ENCODE measurements at regions not wholly inside any gene's neighbourhood (a gene's known extent, or its start where the extent isn't known, plus 50 kb on each side); places are given as distances from the start of the nearest gene placed in this dataset.

DNA sequence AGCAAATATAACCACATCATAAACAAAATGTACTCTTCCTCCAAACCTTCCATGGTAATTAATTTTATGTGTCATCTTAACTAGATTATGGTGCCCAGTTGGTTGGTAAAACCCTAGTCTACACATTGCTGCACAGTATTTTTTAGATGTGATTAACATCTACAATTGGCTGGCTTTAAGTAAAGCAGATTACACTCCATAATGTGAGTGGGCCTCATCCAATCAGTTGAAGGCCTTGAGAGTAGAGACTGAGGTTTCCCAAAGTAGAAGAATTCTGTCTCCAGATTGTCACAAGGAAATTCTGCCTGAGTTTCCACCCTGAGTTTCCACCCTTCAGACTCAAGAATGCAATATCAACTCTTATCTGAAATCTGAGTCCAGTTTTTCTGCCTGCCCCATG is 128.4 kb upstream of the USP25 start (continued):
- TF ChIP-seq, protein P1, sequence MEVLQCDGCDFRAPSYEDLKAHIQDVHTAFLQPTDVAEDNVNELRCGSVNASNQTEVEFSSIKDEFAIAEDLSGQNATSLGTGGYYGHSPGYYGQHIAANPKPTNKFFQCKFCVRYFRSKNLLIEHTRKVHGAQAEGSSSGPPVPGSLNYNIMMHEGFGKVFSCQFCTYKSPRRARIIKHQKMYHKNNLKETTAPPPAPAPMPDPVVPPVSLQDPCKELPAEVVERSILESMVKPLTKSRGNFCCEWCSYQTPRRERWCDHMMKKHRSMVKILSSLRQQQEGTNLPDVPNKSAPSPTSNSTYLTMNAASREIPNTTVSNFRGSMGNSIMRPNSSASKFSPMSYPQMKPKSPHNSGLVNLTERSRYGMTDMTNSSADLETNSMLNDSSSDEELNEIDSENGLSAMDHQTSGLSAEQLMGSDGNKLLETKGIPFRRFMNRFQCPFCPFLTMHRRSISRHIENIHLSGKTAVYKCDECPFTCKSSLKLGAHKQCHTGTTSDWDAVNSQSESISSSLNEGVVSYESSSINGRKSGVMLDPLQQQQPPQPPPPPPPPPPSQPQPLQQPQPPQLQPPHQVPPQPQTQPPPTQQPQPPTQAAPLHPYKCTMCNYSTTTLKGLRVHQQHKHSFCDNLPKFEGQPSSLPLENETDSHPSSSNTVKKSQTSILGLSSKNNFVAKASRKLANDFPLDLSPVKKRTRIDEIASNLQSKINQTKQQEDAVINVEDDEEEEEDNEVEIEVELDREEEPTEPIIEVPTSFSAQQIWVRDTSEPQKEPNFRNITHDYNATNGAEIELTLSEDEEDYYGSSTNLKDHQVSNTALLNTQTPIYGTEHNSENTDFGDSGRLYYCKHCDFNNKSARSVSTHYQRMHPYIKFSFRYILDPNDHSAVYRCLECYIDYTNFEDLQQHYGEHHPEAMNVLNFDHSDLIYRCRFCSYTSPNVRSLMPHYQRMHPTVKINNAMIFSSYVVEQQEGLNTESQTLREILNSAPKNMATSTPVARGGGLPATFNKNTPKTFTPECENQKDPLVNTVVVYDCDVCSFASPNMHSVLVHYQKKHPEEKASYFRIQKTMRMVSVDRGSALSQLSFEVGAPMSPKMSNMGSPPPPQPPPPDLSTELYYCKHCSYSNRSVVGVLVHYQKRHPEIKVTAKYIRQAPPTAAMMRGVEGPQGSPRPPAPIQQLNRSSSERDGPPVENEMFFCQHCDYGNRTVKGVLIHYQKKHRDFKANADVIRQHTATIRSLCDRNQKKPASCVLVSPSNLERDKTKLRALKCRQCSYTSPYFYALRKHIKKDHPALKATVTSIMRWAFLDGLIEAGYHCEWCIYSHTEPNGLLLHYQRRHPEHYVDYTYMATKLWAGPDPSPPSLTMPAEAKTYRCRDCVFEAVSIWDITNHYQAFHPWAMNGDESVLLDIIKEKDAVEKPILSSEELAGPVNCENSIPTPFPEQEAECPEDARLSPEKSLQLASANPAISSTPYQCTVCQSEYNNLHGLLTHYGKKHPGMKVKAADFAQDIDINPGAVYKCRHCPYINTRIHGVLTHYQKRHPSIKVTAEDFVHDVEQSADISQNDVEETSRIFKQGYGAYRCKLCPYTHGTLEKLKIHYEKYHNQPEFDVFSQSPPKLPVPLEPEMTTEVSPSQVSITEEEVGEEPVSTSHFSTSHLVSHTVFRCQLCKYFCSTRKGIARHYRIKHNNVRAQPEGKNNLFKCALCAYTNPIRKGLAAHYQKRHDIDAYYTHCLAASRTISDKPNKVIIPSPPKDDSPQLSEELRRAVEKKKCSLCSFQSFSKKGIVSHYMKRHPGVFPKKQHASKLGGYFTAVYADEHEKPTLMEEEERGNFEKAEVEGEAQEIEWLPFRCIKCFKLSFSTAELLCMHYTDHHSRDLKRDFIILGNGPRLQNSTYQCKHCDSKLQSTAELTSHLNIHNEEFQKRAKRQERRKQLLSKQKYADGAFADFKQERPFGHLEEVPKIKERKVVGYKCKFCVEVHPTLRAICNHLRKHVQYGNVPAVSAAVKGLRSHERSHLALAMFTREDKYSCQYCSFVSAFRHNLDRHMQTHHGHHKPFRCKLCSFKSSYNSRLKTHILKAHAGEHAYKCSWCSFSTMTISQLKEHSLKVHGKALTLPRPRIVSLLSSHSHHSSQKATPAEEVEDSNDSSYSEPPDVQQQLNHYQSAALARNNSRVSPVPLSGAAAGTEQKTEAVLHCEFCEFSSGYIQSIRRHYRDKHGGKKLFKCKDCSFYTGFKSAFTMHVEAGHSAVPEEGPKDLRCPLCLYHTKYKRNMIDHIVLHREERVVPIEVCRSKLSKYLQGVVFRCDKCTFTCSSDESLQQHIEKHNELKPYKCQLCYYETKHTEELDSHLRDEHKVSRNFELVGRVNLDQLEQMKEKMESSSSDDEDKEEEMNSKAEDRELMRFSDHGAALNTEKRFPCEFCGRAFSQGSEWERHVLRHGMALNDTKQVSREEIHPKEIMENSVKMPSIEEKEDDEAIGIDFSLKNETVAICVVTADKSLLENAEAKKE (CRISPR knock-in tag; IDR thresholded peaks at IDR 0.05): no peak

DNA sequence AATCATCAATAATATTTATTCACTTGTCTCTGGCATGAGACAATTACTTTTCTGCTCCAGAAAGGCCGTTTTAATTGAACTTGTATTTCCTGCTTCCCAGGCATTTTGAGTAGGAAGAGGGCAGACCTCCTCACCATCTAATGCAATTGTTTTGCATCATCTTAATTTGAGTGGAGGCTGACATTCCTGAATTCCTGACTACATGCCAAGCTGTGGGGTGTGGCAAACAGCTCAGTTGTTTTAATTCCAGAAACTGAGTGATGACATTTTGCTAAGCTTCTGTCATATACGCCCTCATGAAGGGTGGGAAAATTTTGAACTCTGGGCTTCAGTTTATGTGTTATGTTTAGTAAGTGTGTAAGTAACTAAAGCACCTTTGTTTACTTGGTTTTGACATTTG is 125.4 kb upstream of the USP25 start:
- Histone ChIP-seq H3F3A (replicated peaks; ENCODE audit: low read depth) (no peaks in the 10 kb centered on the region), H3K79me2 (replicated peaks; ENCODE audit: insufficient read depth) (no peaks in the 10 kb centered on the region), H2AFZ (no peak overlapping the region), H3K4me3 (no peak overlapping the region), H3K27me3 (ENCODE audit: insufficient read depth) (no peaks in the 10 kb centered on the region), H3K9me2 (ENCODE audit: insufficient read depth) (peaks cover 4% of the 10 kb centered on the region; the same call in 1 of the 2 replicates), H3K4me1 (ENCODE audit: insufficient read depth) (peaks cover 8% of the 10 kb centered on the region; the same call in 1 of the 2 replicates), H3K4me2 (0 out of 2 replicates have a peak overlapping the region, but pooled peaks have one; percentile 7), H3K36me3 (ENCODE audit: insufficient read depth) (no peaks in the 10 kb centered on the region), H4K20me1 (replicated peaks; ENCODE audit: insufficient read depth) (no peaks in the 10 kb centered on the region), H3K27ac (ENCODE audit: low read depth) (no peak overlapping the region)
- Mint-ChIP-seq H3K9me3 (no peaks in the 10 kb centered on the region), H3K27ac (no peak overlapping the region), H3K4me3 (no peak overlapping the region), H3K4me1 (peaks cover 10% of the 10 kb centered on the region; the same call in 2 of the 3 replicates), H3K27me3 (ENCODE audit: insufficient read depth, low read depth, poor library complexity) (no peaks in the 10 kb centered on the region), H3K36me3 (ENCODE audit: low read depth) (no peaks in the 10 kb centered on the region)
- DNase-seq (ENCODE audit: low spot score) (peak; percentile 51), ATAC-seq (peak; percentile 57)
- TF ChIP-seq EZH2 (IDR thresholded peaks at IDR 0.05; ENCODE audit: low read depth, unreplicated experiment) (no peak), STAT1 (IDR thresholded peaks at IDR 0.05; ENCODE audit: unreplicated experiment) (no peak), NANOG (IDR thresholded peaks at IDR 0.05; ENCODE audit: borderline replicate concordance) (no peak), POLR2AphosphoS5 (IDR thresholded peaks at IDR 0.05; ENCODE audit: low read depth) (no peak), CREB1 (CRISPR knock-in tag; IDR thresholded peaks at IDR 0.05; ENCODE audit: low read depth) (no peak), ZNF331 (CRISPR knock-in tag; IDR thresholded peaks at IDR 0.05; ENCODE audit: low read depth) (no peak), EZH2phosphoT487 (IDR thresholded peaks at IDR 0.05; ENCODE audit: unreplicated experiment) (no peak)
- TF ChIP-seq, protein P2, sequence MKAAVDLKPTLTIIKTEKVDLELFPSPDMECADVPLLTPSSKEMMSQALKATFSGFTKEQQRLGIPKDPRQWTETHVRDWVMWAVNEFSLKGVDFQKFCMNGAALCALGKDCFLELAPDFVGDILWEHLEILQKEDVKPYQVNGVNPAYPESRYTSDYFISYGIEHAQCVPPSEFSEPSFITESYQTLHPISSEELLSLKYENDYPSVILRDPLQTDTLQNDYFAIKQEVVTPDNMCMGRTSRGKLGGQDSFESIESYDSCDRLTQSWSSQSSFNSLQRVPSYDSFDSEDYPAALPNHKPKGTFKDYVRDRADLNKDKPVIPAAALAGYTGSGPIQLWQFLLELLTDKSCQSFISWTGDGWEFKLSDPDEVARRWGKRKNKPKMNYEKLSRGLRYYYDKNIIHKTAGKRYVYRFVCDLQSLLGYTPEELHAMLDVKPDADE (IDR thresholded peaks at IDR 0.05): no peak
- TF ChIP-seq, protein P3, sequence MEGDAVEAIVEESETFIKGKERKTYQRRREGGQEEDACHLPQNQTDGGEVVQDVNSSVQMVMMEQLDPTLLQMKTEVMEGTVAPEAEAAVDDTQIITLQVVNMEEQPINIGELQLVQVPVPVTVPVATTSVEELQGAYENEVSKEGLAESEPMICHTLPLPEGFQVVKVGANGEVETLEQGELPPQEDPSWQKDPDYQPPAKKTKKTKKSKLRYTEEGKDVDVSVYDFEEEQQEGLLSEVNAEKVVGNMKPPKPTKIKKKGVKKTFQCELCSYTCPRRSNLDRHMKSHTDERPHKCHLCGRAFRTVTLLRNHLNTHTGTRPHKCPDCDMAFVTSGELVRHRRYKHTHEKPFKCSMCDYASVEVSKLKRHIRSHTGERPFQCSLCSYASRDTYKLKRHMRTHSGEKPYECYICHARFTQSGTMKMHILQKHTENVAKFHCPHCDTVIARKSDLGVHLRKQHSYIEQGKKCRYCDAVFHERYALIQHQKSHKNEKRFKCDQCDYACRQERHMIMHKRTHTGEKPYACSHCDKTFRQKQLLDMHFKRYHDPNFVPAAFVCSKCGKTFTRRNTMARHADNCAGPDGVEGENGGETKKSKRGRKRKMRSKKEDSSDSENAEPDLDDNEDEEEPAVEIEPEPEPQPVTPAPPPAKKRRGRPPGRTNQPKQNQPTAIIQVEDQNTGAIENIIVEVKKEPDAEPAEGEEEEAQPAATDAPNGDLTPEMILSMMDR (conservative IDR thresholded peaks at IDR 0.05; ENCODE audit: low read depth in 2 of 2): no peak

All from GM23338 (cell line).